CD4-positive, alpha-beta T cell treated with Interleukin-10 for 1 hour (primary cell): ENCODE measurements at regions not wholly inside any gene's neighbourhood (a gene's known extent, or its start where the extent isn't known, plus 50 kb on each side); places are given as distances from the start of the nearest gene placed in this dataset.

Source experiments
- DNase-seq: peaks from one replicate; pipeline ENCODE4 v3.0.0-alpha.2; 2020

DNA sequence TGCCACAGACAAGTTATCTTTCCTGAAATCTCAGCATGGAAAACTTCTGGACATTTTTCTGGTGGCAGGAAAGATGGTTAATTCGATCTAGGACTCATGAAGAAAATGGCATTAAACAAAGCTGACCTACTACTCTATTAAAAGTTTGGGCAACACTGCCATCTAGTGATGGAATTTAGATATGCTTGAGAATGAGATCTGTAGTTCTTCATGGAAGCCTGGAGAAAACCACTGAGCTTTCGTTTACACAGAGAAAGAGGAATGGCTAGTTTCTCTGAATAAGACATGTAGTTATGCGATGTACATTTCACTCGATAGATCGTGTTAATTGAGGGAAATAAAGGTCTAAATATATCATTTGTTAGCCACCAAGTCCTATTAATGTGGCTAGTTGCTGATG is 51.7 kb upstream of the CHRDL1 start:
- peak; percentile 43 for DNase-seq

GRCh38 chrX:110846071-110846470 is 50.5 kb upstream of the CHRDL1 start:
- no peak for DNase-seq
